Heart left ventricle (tissue), 13 donors: ENCODE measurements at regions not wholly inside any gene's neighbourhood (a gene's known extent, or its start where the extent isn't known, plus 50 kb on each side); places are given as distances from the start of the nearest gene placed in this dataset.

ENCODE experiments used
- CTCF ChIP-seq, 12 donors: fragments of 200-600 bp; sonication (generic) in 4 of 12; IDR thresholded peaks; one replicate each; pipeline versions ENCODE4 v1.5.0 to v1.8.0; 2018 to 2022; ENCODE audit warnings: antibody characterized with exemption in 12 of 12, mild to moderate bottlenecking in 5 of 12
- POLR2A ChIP-seq, 2 donors: fragments of 450-650 bp; IDR thresholded peaks; one replicate each; pipeline ENCODE4 v1.6.1; 2017; ENCODE audit warnings: antibody characterized with exemption in 2 of 2, mild to moderate bottlenecking in 2 of 2, moderate library complexity in 2 of 2
- donor health status: ischemic (EF 13 %, LVEDD 7.1; RV severe dilation, severe dysfunction).
- donor health status: DM: no; HTN: yes; CAD: no.
- donor health status: DM: no; HTN: no; CAD: no.
- donor health status: ischemic (EF 25% LVEDD 6.9; RV normal size, moderate dysfunction).
- donor health status: ischemic (EF 25% LVEDD 5.7; RV mildly dilated, moderate dysfunction).
- donor health status: ischemic (EF 35%, LVEDD 5.7; RV mildly dilated, moderate dysfunction).
- donor health status: nonischemic (EF 11% LVEDD 7.7; RV severe dilation, severe dysfunction).
- donor health status: DM: yes; HTN: yes; CAD: no.
- donor health status: PGD.
- donor health status: ischemic (EF 29% LVEDD 5.4; RV normal size, mild dysfunction).
- donor health status: nonischemic (EF 23%, LVEDD 6.1; RV moderate dilation, normal function).

- TF ChIP-seq CTCF (IDR thresholded peaks at IDR 0.05): no peak
- no peak for TF ChIP-seq POLR2A (IDR thresholded peaks at IDR 0.05)
Measured at GRCh38 chr1:22196641-22197040, 53.7 kb upstream of the WNT4 start.
